Mucosa of rectum (tissue), 2 donors: ENCODE measurements at regions not wholly inside any gene's neighbourhood (a gene's known extent, or its start where the extent isn't known, plus 50 kb on each side); places are given as distances from the start of the nearest gene placed in this dataset.

Experiments used
- H3K27ac ChIP-seq, 2 donors: one replicate each; pipeline ENCODE4 v1.7.0; 2013; ENCODE audit warnings: inconsistent platforms in 2 of 2, low read depth in 2 of 2, low read length in 2 of 2
- H3K27me3 ChIP-seq, 2 donors: one replicate each; pipeline ENCODE4 v1.7.0; 2013; ENCODE audit warnings: low read length in 2 of 2; ENCODE audit not compliant: control insufficient read depth in 2 of 2, insufficient read depth in 2 of 2
- H3K36me3 ChIP-seq, 2 donors: one replicate each; pipeline ENCODE4 v1.7.0; 2013; ENCODE audit warnings: low read length in 2 of 2; ENCODE audit not compliant: control insufficient read depth in 2 of 2, insufficient read depth in 2 of 2
- H3K4me1 ChIP-seq, 2 donors: one replicate each; pipeline ENCODE4 v1.7.0; 2013; ENCODE audit warnings: low read length in 2 of 2, mild to moderate bottlenecking in 1 of 2; ENCODE audit not compliant: control insufficient read depth in 2 of 2, insufficient read depth in 2 of 2
- H3K4me3 ChIP-seq, 2 donors: one replicate each; pipeline ENCODE4 v1.7.0; 2013; ENCODE audit warnings: low read length in 2 of 2
- H3K9ac ChIP-seq, 2 donors: one replicate each; pipeline ENCODE4 v1.7.0; 2013; ENCODE audit warnings: low read length in 2 of 2, low read depth in 1 of 2, mild to moderate bottlenecking in 1 of 2
- H3K9me3 ChIP-seq, 2 donors: one replicate each; pipeline ENCODE4 v1.7.0; 2013; ENCODE audit warnings: low read length in 2 of 2; ENCODE audit not compliant: control insufficient read depth in 2 of 2
- donor health status: healthy.
- donor health status: Normal muscosa, but diverticular disease.

GRCh38 chr2:139354518-139354917 lies 574.3 kb upstream of the NXPH2 start:
- Histone ChIP-seq H3K27me3 (no peaks in the 10 kb centered on the region), H3K9me3 (no peaks in the 10 kb centered on the region), H3K4me3 (no peak overlapping the region), H3K27ac (no peak overlapping the region), H3K4me1 (no peaks in the 10 kb centered on the region), H3K36me3 (no peaks in the 10 kb centered on the region), H3K9ac (no peak overlapping the region)

GRCh38 chr2:139353874-139354273 lies 573.7 kb upstream of the NXPH2 start:
- Histone ChIP-seq H3K4me1 (no peaks in the 10 kb centered on the region), H3K4me3 (no peak overlapping the region), H3K27ac (no peak overlapping the region), H3K9me3 (no peaks in the 10 kb centered on the region), H3K36me3 (no peaks in the 10 kb centered on the region), H3K9ac (no peak overlapping the region), H3K27me3 (no peaks in the 10 kb centered on the region)

- Histone ChIP-seq H3K27ac (no peak overlapping the region), H3K4me1 (no peaks in the 10 kb centered on the region), H3K9me3 (no peaks in the 10 kb centered on the region), H3K9ac (no peak overlapping the region), H3K36me3 (no peaks in the 10 kb centered on the region), H3K4me3 (no peak overlapping the region), H3K27me3 (no peaks in the 10 kb centered on the region)
These were observed 537.1 kb upstream of the NXPH2 start for GRCh38 chr2:139317259-139317658.

- no peaks in the 10 kb centered on the region for H3K4me1 ChIP-seq
- no peaks in the 10 kb centered on the region for H3K36me3 ChIP-seq
- H3K4me3 ChIP-seq: no peak overlapping the region
- no peak overlapping the region for H3K9ac ChIP-seq
- H3K27ac ChIP-seq: no peak overlapping the region
- no peaks in the 10 kb centered on the region for H3K9me3 ChIP-seq
- no peaks in the 10 kb centered on the region for H3K27me3 ChIP-seq
These were observed 533.9 kb upstream of the NXPH2 start for GRCh38 chr2:139314059-139314458.

- Histone ChIP-seq H3K4me1 (no peaks in the 10 kb centered on the region), H3K27ac (no peak overlapping the region), H3K4me3 (no peak overlapping the region), H3K36me3 (no peaks in the 10 kb centered on the region), H3K9ac (no peak overlapping the region), H3K9me3 (no peaks in the 10 kb centered on the region), H3K27me3 (no peaks in the 10 kb centered on the region)
These were observed 516.6 kb upstream of the NXPH2 start for GRCh38 chr2:139296672-139297209.

- H3K9me3 ChIP-seq: no peaks in the 10 kb centered on the region
- H3K4me1 ChIP-seq: no peaks in the 10 kb centered on the region
- H3K4me3 ChIP-seq: no peak overlapping the region
- H3K36me3 ChIP-seq: no peaks in the 10 kb centered on the region
- no peak overlapping the region for H3K27ac ChIP-seq
- no peak overlapping the region for H3K9ac ChIP-seq
- H3K27me3 ChIP-seq: no peaks in the 10 kb centered on the region
These were observed 513.9 kb upstream of the NXPH2 start for GRCh38 chr2:139293992-139294548.

GRCh38 chr2:139281124-139281523 lies 500.9 kb upstream of the NXPH2 start:
- H3K4me1 ChIP-seq: no peaks in the 10 kb centered on the region
- no peaks in the 10 kb centered on the region for H3K36me3 ChIP-seq
- H3K9ac ChIP-seq: no peak overlapping the region
- H3K27ac ChIP-seq: no peak overlapping the region
- H3K27me3 ChIP-seq: no peaks in the 10 kb centered on the region
- H3K4me3 ChIP-seq: no peak overlapping the region
- H3K9me3 ChIP-seq: no peaks in the 10 kb centered on the region

GRCh38 chr2:139271879-139272278 lies 491.7 kb upstream of the NXPH2 start:
- Histone ChIP-seq H3K27ac (no peak overlapping the region), H3K4me1 (no peaks in the 10 kb centered on the region), H3K27me3 (no peaks in the 10 kb centered on the region), H3K9me3 (no peaks in the 10 kb centered on the region), H3K36me3 (no peaks in the 10 kb centered on the region), H3K9ac (no peak overlapping the region), H3K4me3 (no peak overlapping the region)

- no peak overlapping the region for H3K27ac ChIP-seq
- H3K9ac ChIP-seq: no peak overlapping the region
- H3K4me3 ChIP-seq: no peak overlapping the region
- no peaks in the 10 kb centered on the region for H3K27me3 ChIP-seq
- no peaks in the 10 kb centered on the region for H3K4me1 ChIP-seq
- H3K9me3 ChIP-seq: no peaks in the 10 kb centered on the region
- H3K36me3 ChIP-seq: no peaks in the 10 kb centered on the region
These were observed 491.0 kb upstream of the NXPH2 start for GRCh38 chr2:139271149-139271548.

- no peak overlapping the region for H3K9ac ChIP-seq
- H3K4me3 ChIP-seq: no peak overlapping the region
- H3K36me3 ChIP-seq: no peaks in the 10 kb centered on the region
- no peaks in the 10 kb centered on the region for H3K4me1 ChIP-seq
- H3K9me3 ChIP-seq: no peaks in the 10 kb centered on the region
- H3K27ac ChIP-seq: no peak overlapping the region
- no peaks in the 10 kb centered on the region for H3K27me3 ChIP-seq
These were observed 479.9 kb upstream of the NXPH2 start for GRCh38 chr2:139260052-139260430.
